LNCaP clone FGC (cell line): ENCODE measurements at regions not wholly inside any gene's neighbourhood (a gene's known extent, or its start where the extent isn't known, plus 50 kb on each side); places are given as distances from the start of the nearest gene placed in this dataset.

Source experiments
- DNase-seq: peaks from one replicate; pipeline ENCODE4 v3.0.0-alpha.2; 2011; ENCODE audit warnings: low read depth
- H3K4me3 ChIP-seq: 2 replicates; pipeline ENCODE4 v1.5.1; 2011; ENCODE audit warnings: mild to moderate bottlenecking, low read depth, low read length, control low read depth
- CTCF ChIP-seq: IDR thresholded peaks from 2 replicates; pipeline ENCODE4 v1.5.1; 2012; ENCODE audit warnings: mild to moderate bottlenecking; ENCODE audit not compliant: control insufficient read depth, insufficient read depth; ENCODE audit errors: extremely low read depth

DNA sequence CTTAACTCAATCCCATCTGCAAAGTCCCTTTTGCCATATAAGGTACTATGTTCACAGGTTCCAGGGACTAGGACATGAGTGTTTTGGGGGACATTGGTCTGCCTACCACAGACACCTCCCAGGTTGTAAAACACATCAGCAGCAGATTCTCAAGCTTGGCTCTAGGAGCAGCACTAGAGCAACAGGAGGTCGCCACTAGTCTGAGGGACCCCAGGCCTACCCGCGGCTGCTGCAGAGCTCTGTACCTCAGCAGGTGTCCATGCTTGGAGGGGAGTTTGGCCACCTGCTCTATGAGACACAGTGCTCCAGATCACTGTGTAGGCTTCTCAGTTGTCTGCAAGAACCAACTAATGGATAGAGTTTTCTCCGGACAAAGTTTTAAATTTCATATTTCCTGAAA, 262.2 kb upstream of the ARRDC3 start:
- no peak for DNase-seq
- no peak overlapping the region for H3K4me3 ChIP-seq
- no peak for TF ChIP-seq CTCF

DNA sequence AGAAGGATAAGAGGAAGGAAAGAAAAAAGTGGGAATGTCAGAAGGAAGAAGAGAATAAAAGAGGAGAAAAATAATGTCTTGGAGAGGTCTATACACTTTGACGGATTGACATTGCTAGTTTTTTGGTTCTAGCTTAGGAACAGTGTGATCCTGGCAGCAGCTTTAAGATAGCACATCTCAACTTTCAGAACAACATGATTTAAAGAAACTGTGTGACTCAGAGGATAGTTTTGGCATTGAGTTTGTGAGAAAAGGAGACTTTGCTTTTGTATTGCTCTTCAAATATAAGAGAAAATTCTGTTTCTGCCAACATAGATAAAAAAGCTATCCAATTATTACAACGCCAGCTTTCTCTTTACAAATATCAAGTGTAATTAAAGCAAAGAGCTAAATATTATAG, 260.7 kb upstream of the ARRDC3 start:
- no peak for TF ChIP-seq CTCF
- no peak for DNase-seq

GRCh38 chr5:91642581-91642980, 259.5 kb upstream of the ARRDC3 start:
- TF ChIP-seq CTCF: no peak
- DNase-seq: no peak

More for the DNA sequence above, 260.7 kb upstream of the ARRDC3 start:
- H3K4me3 ChIP-seq: no peak overlapping the region

GRCh38 chr5:91641730-91642350, 258.7 kb upstream of the ARRDC3 start:
- DNase-seq: no peak
- TF ChIP-seq CTCF: peak; percentile 43
- no peak overlapping the region for H3K4me3 ChIP-seq

More at GRCh38 chr5:91642581-91642980, 259.5 kb upstream of the ARRDC3 start:
- no peak overlapping the region for H3K4me3 ChIP-seq

DNA sequence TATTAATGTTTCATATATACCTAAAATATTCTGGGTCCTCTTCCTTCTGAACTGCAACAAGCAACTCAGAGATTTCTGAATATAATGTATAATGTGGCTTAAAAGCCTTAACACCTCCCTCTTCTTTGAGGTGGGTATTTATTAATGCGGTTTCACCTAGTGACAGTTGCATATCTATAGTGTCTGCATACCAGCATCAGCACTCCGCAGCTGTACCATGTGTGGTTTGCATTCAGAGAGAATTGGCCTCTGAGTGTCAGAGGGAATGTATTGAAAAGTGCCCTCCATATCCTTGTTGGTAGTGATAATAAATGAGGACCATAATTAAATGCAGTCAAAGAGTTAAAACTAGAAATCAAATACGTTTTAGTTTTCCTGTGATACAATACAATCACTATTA, 256.6 kb upstream of the ARRDC3 start:
- no peak for DNase-seq
- H3K4me3 ChIP-seq: no peak overlapping the region
- no peak for TF ChIP-seq CTCF

DNA sequence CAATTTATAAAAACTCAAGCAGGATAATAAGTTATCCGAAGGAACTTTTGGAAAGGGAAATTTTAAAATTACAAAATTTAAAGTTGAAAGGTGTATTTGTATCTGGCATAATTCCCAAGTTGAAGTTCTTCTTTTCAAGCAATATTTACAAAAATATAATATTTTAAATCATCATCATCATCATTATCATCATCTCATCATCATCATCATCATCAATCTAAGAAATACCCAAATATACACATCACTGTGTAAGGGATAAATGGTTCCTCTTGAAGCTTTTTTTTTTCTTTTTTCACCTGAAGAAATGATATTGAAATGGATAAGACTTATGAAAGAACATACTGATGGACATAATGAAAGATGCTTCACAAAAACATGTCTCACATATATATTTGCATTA, 254.9 kb upstream of the ARRDC3 start:
- no peak for TF ChIP-seq CTCF
- no peak for DNase-seq

More for the DNA sequence above, 254.9 kb upstream of the ARRDC3 start:
- H3K4me3 ChIP-seq: no peak overlapping the region
